Smooth muscle cell (in vitro differentiated cells): ENCODE measurements at regions not wholly inside any gene's neighbourhood (a gene's known extent, or its start where the extent isn't known, plus 50 kb on each side); places are given as distances from the start of the nearest gene placed in this dataset.

ENCODE experiments used
- DNase-seq: peaks from one replicate; lab custom pipeline; 2025; ENCODE audit not compliant: unreplicated experiment; lab: John Stamatoyannopoulos, UW
- H2AFZ ChIP-seq: fragments of 200-600 bp; sonication (generic); 2 replicates; pipeline ENCODE4 v1.6.0; 2016; ENCODE audit warnings: antibody characterized with exemption, low read depth, mild to moderate bottlenecking
- H3F3A ChIP-seq: fragments of 200-600 bp; sonication (generic); 2 replicates; pipeline ENCODE4 v1.6.0; 2017; ENCODE audit warnings: antibody characterized with exemption, low read depth
- H3K27ac ChIP-seq: fragments of 200-600 bp; sonication (generic); 2 replicates; pipeline ENCODE4 v1.5.1; 2016; ENCODE audit warnings: low read depth, mild to moderate bottlenecking
- H3K27me3 ChIP-seq: fragments of 200-600 bp; sonication (generic); 2 replicates; pipeline ENCODE4 v1.6.1; 2016; ENCODE audit warnings: low read depth, mild to moderate bottlenecking
- H3K36me3 ChIP-seq: fragments of 200-600 bp; sonication (generic); 2 replicates; pipeline ENCODE4 v1.5.1; 2016; ENCODE audit warnings: low read depth
- H3K4me1 ChIP-seq: fragments of 200-600 bp; sonication (generic); 2 replicates; pipeline ENCODE4 v1.5.1; 2016; ENCODE audit warnings: low read depth
- H3K4me2 ChIP-seq: fragments of 200-600 bp; sonication (generic); 2 replicates; pipeline ENCODE4 v1.6.0; 2016; ENCODE audit warnings: mild to moderate bottlenecking
- H3K4me3 ChIP-seq: fragments of 200-600 bp; sonication (generic); 2 replicates; pipeline ENCODE4 v1.5.1; 2016; ENCODE audit warnings: mild to moderate bottlenecking
- H3K79me2 ChIP-seq: fragments of 200-600 bp; sonication (generic); 2 replicates; pipeline ENCODE4 v1.6.0; 2016; ENCODE audit warnings: low read depth, mild to moderate bottlenecking
- H3K9ac ChIP-seq: fragments of 200-600 bp; sonication (generic); 2 replicates; pipeline ENCODE4 v1.6.0; 2016; ENCODE audit warnings: low read depth
- H3K9me3 ChIP-seq: fragments of 200-600 bp; sonication (generic); replicated peaks from 2 replicates; pipeline ENCODE4 v1.5.1; 2016; ENCODE audit warnings: low read depth
- H4K20me1 ChIP-seq: fragments of 200-600 bp; sonication (generic); 2 replicates; pipeline ENCODE4 v1.6.0; 2016; ENCODE audit warnings: low read depth
- WGBS: methylation state at CpG from one replicate; pipeline ENCODE4 v1.1.7; 2016; ENCODE audit warnings: low lambda C conversion rate; 5-methylcytosine and 5-hydroxymethylcytosine counted together
- TF ChIP-seq, protein P1 (sequence below): fragments of 200-600 bp; sonication (generic); IDR thresholded peaks from 2 replicates; pipeline ENCODE4 v1.5.1; 2017; ENCODE audit warnings: borderline replicate concordance, mild to moderate bottlenecking, antibody characterized with exemption; ENCODE audit not compliant: insufficient read depth, poor library complexity, severe bottlenecking

DNA sequence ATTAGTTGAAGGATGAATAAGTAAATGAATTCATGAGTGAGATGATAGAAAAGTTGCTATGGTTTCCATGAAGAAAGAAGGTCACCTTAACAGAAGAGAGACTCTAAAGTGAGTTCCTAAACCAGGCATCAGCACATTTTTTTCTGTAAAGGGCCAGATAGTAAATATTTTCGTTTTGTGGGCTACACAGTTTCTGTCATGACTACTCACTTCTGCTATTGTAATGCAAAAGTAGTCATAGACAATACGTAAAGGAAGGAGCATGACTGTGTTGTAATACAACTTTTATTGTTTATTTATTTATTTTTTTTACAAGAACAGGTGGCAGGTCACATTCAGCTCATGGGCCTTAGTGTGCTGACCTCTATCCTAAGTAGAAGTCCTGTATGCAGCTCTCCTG is 426.1 kb upstream of the DYNLRB2 start:
- no peaks in the 10 kb centered on the region for H3K4me1 ChIP-seq
- H3K27me3 ChIP-seq, result peaks cover 13% of the 10 kb centered on the region
- no peak overlapping the region for H2AFZ ChIP-seq
- WGBS, result 73% methylated on average over 2 of the region's 2 CpGs
- no peak overlapping the region for H3K9ac ChIP-seq
- H3F3A ChIP-seq, result no peaks in the 10 kb centered on the region
- DNase-seq, result no peak
- TF ChIP-seq, protein P1, sequence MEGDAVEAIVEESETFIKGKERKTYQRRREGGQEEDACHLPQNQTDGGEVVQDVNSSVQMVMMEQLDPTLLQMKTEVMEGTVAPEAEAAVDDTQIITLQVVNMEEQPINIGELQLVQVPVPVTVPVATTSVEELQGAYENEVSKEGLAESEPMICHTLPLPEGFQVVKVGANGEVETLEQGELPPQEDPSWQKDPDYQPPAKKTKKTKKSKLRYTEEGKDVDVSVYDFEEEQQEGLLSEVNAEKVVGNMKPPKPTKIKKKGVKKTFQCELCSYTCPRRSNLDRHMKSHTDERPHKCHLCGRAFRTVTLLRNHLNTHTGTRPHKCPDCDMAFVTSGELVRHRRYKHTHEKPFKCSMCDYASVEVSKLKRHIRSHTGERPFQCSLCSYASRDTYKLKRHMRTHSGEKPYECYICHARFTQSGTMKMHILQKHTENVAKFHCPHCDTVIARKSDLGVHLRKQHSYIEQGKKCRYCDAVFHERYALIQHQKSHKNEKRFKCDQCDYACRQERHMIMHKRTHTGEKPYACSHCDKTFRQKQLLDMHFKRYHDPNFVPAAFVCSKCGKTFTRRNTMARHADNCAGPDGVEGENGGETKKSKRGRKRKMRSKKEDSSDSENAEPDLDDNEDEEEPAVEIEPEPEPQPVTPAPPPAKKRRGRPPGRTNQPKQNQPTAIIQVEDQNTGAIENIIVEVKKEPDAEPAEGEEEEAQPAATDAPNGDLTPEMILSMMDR, result no peak
- no peaks in the 10 kb centered on the region for H3K36me3 ChIP-seq
- H4K20me1 ChIP-seq, result no peaks in the 10 kb centered on the region
- H3K27ac ChIP-seq, result no peak overlapping the region
- no peak overlapping the region for H3K4me2 ChIP-seq
- H3K9me3 ChIP-seq, result no peaks in the 10 kb centered on the region
- H3K4me3 ChIP-seq, result no peak overlapping the region
- no peaks in the 10 kb centered on the region for H3K79me2 ChIP-seq

DNA sequence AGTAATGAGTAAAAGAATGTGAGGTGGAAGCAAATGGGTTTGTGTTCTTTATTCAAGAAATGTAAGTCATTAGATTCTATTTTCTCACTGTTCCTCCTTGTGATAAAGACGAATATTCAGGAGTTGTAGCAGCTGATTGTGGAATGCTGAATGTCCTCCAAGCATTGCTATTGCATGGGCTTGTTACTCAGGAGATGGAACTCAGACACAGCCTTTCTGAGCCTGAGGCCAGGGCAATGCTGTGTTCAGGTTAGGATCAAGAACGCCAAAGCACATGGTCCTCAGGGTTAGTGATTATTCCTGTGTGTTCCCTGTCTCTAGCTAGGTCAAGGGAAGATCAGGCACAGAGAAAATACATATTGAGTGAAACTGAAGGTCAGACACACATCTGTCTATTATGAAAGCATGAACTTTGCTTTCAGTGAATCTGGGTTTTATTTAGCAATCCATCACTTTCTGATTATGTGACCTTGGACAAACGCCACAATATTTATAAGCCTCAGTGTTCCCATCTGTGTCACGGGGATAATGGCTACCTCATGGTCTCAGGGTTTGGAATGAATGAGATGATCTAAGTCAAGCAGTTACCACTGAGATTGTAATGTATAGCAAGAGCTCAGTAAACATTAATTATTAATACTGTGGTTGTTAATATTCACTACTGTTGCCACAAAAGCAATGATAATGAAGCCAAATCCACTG is 426.8 kb upstream of the DYNLRB2 start:
- Histone ChIP-seq H3K4me2 (no peak overlapping the region), H3K27me3 (peaks cover 13% of the 10 kb centered on the region), H3K79me2 (no peaks in the 10 kb centered on the region), H3K36me3 (no peaks in the 10 kb centered on the region), H3K27ac (no peak overlapping the region), H3K9me3 (no peaks in the 10 kb centered on the region), H3F3A (no peaks in the 10 kb centered on the region), H3K9ac (no peak overlapping the region), H3K4me1 (no peaks in the 10 kb centered on the region), H4K20me1 (no peaks in the 10 kb centered on the region), H3K4me3 (no peak overlapping the region), H2AFZ (no peak overlapping the region)
- 80% methylated on average over 4 of the region's 4 CpGs for WGBS
- TF ChIP-seq, protein P1, result no peak
- DNase-seq, result no peak

DNA sequence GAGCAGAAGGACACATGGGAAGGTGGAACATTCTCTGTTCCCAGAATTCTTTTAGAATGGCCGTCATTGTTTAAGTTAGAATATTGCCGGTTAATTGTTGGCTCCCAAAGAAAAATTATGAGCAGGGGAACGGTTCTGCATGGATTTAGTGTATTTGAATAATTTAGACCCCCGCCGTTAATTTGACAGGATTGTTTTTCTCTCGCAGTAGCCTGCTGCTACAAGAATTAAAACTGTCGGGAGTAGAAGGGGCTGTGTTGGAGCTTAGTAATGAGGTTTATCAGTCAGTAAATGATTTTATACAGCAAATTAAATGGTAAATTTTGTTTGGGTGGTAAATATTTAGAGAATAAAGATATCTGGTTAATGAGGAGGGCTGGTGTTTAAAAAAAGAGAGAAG is 431.2 kb upstream of the DYNLRB2 start:
- Histone ChIP-seq H3K36me3 (no peaks in the 10 kb centered on the region), H3K27me3 (no peaks in the 10 kb centered on the region), H3K9ac (no peak overlapping the region), H4K20me1 (no peaks in the 10 kb centered on the region), H3K27ac (no peak overlapping the region), H3K79me2 (no peaks in the 10 kb centered on the region), H3K4me1 (no peaks in the 10 kb centered on the region), H3K4me2 (no peak overlapping the region), H3K4me3 (no peak overlapping the region), H2AFZ (no peak overlapping the region), H3F3A (peaks cover 3% of the 10 kb centered on the region), H3K9me3 (no peaks in the 10 kb centered on the region)
- no peak for DNase-seq
- TF ChIP-seq, protein P1, result no peak
- 90% methylated on average over 7 of the region's 7 CpGs for WGBS

DNA sequence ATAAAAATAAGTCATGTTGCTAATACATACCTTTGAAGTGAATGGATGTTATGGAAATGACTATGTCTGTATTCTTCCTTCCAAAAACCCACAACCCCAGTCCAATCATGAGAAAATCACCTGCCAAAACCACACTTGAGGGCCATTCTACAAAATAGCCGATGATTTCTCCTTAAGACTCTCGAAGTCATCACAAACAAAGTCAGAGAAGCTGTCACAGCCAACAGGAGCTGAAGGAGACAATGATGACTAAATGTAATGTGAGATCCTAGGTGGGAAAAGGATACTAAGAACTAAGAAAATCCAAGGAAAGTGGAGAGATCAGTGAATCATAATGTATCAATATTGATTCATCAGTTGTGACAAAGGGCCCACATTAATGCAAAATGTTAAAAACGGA is 432.9 kb upstream of the DYNLRB2 start:
- H3K9ac ChIP-seq, result no peak overlapping the region
- TF ChIP-seq, protein P1, result no peak
- H3K4me2 ChIP-seq, result no peak overlapping the region
- no peaks in the 10 kb centered on the region for H3K4me1 ChIP-seq
- H3K27me3 ChIP-seq, result no peaks in the 10 kb centered on the region
- DNase-seq, result no peak
- no peaks in the 10 kb centered on the region for H3K9me3 ChIP-seq
- no peak overlapping the region for H3K4me3 ChIP-seq
- no peak overlapping the region for H3K27ac ChIP-seq
- no peaks in the 10 kb centered on the region for H4K20me1 ChIP-seq
- WGBS, result 80% methylated on average over 3 of the region's 3 CpGs
- no peaks in the 10 kb centered on the region for H3K79me2 ChIP-seq
- H3K36me3 ChIP-seq, result no peaks in the 10 kb centered on the region
- peaks cover 7% of the 10 kb centered on the region for H3F3A ChIP-seq
- no peak overlapping the region for H2AFZ ChIP-seq
